ENCODE measurements at regions not wholly inside any gene's neighbourhood (a gene's known extent, or its start where the extent isn't known, plus 50 kb on each side); places are given as distances from the start of the nearest gene placed in this dataset.

DNA sequence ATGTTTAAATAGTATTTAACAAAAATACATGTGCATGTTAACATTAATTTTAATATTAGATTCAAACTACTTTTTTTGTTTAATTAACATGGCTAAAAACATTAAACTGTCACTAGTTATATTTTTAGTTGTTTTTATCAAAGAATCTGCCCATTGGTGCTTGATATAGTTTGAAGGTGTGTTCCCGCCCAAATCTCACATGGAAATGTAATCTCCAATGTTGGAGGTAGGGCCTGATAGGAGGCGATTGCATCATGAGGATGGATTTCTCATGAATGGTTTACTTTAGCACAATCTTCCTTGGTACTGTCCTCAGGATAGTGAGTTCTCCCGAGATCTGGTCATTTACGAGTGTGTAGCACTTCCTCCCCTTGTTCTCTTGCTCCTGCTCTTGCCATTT is 2459.4 kb downstream of the PCDH9 start:
- 69 to 85% (median 77%) methylated on average over 4 of the region's 4 CpGs for WGBS, 4 donors
- TF ChIP-seq, protein P1, sequence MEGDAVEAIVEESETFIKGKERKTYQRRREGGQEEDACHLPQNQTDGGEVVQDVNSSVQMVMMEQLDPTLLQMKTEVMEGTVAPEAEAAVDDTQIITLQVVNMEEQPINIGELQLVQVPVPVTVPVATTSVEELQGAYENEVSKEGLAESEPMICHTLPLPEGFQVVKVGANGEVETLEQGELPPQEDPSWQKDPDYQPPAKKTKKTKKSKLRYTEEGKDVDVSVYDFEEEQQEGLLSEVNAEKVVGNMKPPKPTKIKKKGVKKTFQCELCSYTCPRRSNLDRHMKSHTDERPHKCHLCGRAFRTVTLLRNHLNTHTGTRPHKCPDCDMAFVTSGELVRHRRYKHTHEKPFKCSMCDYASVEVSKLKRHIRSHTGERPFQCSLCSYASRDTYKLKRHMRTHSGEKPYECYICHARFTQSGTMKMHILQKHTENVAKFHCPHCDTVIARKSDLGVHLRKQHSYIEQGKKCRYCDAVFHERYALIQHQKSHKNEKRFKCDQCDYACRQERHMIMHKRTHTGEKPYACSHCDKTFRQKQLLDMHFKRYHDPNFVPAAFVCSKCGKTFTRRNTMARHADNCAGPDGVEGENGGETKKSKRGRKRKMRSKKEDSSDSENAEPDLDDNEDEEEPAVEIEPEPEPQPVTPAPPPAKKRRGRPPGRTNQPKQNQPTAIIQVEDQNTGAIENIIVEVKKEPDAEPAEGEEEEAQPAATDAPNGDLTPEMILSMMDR (IDR thresholded peaks at IDR 0.05): no peak
- no peak for TF ChIP-seq POLR2A (IDR thresholded peaks at IDR 0.05)
- no peaks in the 10 kb centered on the region for H3K9me3 ChIP-seq (replicated peaks in 1 of 3)
- intact Hi-C loops (cut with DNase I): no loop called here
- H3K4me1 ChIP-seq (replicated peaks in 1 of 2): no peaks in the 10 kb centered on the region
- no peak overlapping the region for H3K27ac ChIP-seq
- H3K36me3 ChIP-seq (replicated peaks in 1 of 2): no peaks in the 10 kb centered on the region
- H3K4me3 ChIP-seq: no peak overlapping the region
- H3K27me3 ChIP-seq: no peaks in the 10 kb centered on the region
- no peak for DNase-seq

DNA sequence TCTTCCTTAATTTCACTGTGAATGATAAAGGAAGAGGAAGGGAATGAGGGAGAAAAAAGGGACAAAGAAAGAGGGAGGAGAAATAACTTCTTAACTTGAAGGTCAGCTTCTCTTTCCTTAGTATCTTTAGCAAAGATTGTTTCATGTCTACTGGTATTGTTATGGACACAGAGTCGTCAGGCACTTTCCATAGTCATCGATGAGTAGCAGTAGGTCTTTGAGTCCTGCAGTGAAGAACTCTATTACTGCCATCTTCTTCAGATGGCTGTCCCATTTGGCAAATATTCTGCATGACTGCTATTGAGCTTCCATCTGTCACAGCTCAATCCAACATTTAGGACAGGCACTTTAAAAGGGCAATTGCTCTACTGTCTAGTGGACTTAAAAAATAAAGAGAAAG is 2463.1 kb downstream of the PCDH9 start:
- intact Hi-C loops (cut with DNase I): no loop called here
- 65 to 74% (median 70%) methylated on average over 2 of the region's 2 CpGs for WGBS, 4 donors
- no peaks in the 10 kb centered on the region for H3K36me3 ChIP-seq (replicated peaks in 1 of 2)

DNA sequence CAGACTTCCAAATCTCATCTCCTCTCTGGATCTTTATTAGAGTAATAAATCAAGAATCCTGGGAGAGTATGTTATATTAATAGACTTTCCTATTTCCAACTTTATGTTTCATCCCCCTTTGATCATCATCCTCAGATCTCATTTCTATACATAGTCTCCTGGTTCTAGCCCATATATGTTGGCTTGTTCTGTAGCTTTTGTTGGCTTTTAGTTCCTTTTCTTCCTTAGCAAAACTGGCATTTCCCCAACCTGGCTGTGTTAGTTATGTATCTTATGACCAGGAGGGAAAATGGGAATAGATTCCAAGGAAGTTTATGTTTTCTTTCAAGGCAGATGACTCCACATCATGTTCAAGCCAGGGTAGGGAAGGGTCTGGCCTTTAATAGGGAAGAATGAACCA is 2464.5 kb downstream of the PCDH9 start:
- Histone ChIP-seq H3K4me3 (no peak overlapping the region), H3K27me3 (no peaks in the 10 kb centered on the region), H3K36me3 (replicated peaks in 1 of 2) (no peaks in the 10 kb centered on the region), H3K9me3 (replicated peaks in 1 of 3) (no peaks in the 10 kb centered on the region), H3K4me1 (replicated peaks in 1 of 2) (no peaks in the 10 kb centered on the region), H3K27ac (no peak overlapping the region)
- intact Hi-C loops (cut with DNase I): no loop called here
- TF ChIP-seq, protein P1 (IDR thresholded peaks at IDR 0.05): no peak
- no peak for TF ChIP-seq POLR2A (IDR thresholded peaks at IDR 0.05)
- no peak for DNase-seq

More for the DNA sequence above, 2463.1 kb downstream of the PCDH9 start:
- no peak overlapping the region for H3K27ac ChIP-seq
- no peaks in the 10 kb centered on the region for H3K27me3 ChIP-seq
- DNase-seq: no peak
- TF ChIP-seq, protein P1 (IDR thresholded peaks at IDR 0.05): no peak
- no peak for TF ChIP-seq POLR2A (IDR thresholded peaks at IDR 0.05)
- H3K4me3 ChIP-seq: no peak overlapping the region
- H3K9me3 ChIP-seq (replicated peaks in 1 of 3): no peaks in the 10 kb centered on the region
- no peaks in the 10 kb centered on the region for H3K4me1 ChIP-seq (replicated peaks in 1 of 2)

DNA sequence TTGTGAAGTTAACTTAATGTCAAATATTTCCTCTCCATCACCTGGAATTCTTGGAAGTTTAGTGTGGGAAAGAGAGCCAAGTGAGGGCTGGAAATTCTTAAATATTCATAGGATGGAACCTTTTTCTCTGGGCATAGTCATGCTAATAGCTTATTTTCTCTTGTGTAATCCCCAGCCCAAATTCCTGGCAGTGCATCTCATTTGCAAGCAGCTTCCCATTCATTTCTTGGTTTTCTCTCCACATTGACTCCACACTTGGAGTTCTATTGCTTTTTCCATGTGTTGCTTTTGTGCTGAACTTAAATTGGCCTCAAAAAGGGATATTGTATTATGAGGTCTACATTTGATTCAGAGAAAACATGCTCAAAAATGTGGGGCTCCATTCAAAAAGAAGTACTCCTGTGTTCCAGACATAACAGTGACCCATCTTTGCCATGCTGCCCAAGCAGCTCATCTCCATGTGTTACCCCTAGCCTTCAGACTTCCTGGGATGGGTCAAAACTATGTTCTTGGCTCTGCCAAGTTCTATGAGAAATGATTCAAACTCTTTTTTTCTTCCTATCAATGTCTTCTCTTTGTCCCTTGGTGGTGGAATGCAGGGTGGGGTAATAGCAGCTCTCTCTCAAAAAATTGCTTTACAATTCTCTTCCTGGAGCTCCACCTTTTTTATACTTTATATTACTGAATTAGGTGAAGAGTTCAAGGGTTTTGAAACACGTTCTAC is 2471.5 kb downstream of the PCDH9 start:
- no peak for DNase-seq
- intact Hi-C loops (cut with DNase I): no loop called here
- Histone ChIP-seq H3K9me3 (replicated peaks in 1 of 3) (no peaks in the 10 kb centered on the region), H3K36me3 (replicated peaks in 1 of 2) (no peaks in the 10 kb centered on the region), H3K27me3 (no peaks in the 10 kb centered on the region), H3K27ac (no peak overlapping the region), H3K4me3 (no peak overlapping the region), H3K4me1 (replicated peaks in 1 of 2) (no peaks in the 10 kb centered on the region)
- WGBS, 4 donors: 53 to 60% (median 56%) methylated on average over 1 of the region's 1 CpG
- no peak for TF ChIP-seq POLR2A (IDR thresholded peaks at IDR 0.05)
- TF ChIP-seq, protein P1 (IDR thresholded peaks at IDR 0.05): no peak
